Trophoblast cell (in vitro differentiated cells and primary cell): ENCODE measurements at regions not wholly inside any gene's neighbourhood (a gene's known extent, or its start where the extent isn't known, plus 50 kb on each side); places are given as distances from the start of the nearest gene placed in this dataset.
A peak's percentile ranks its signal among the peaks of the same experiment; 100 is the strongest.

Experiments
- DNase-seq, 2 donors: peaks; one replicate each; pipeline ENCODE4 v3.0.0-alpha.2; 2016
- H2AFZ ChIP-seq: 2 replicates; pipeline ENCODE4 v1.6.1; 2013; ENCODE audit warnings: low read length, moderate library complexity, mild to moderate bottlenecking; ENCODE audit not compliant: insufficient read depth, poor library complexity
- H2AK5ac ChIP-seq: 2 replicates; pipeline ENCODE4 v1.6.1; 2013; ENCODE audit warnings: mild to moderate bottlenecking, low read length
- H2BK120ac ChIP-seq: 2 replicates; pipeline ENCODE4 v1.6.1; 2013; ENCODE audit warnings: low read length, mild to moderate bottlenecking, moderate library complexity; ENCODE audit not compliant: insufficient read depth, poor library complexity
- H2BK12ac ChIP-seq: 2 replicates; pipeline ENCODE4 v1.6.1; 2013; ENCODE audit warnings: mild to moderate bottlenecking, low read length, moderate library complexity
- H2BK5ac ChIP-seq: 2 replicates; pipeline ENCODE4 v1.6.1; 2013; ENCODE audit warnings: low read length, low read depth, moderate library complexity, mild to moderate bottlenecking; ENCODE audit not compliant: poor library complexity
- H3K14ac ChIP-seq: 2 replicates; pipeline ENCODE4 v1.6.1; 2013; ENCODE audit warnings: mild to moderate bottlenecking, low read length
- H3K18ac ChIP-seq: 2 replicates; pipeline ENCODE4 v1.6.1; 2013; ENCODE audit warnings: mild to moderate bottlenecking, low read length
- H3K23ac ChIP-seq: 2 replicates; pipeline ENCODE4 v1.6.1; 2013; ENCODE audit warnings: low read length
- H3K27ac ChIP-seq: 2 replicates; pipeline ENCODE4 v1.5.1; 2013; ENCODE audit warnings: low read depth, mild to moderate bottlenecking, inconsistent platforms, low read length, moderate library complexity
- H3K27me3 ChIP-seq: 2 replicates; pipeline ENCODE4 v1.6.1; 2013; ENCODE audit warnings: inconsistent platforms, mild to moderate bottlenecking, low read length, moderate library complexity; ENCODE audit not compliant: insufficient read depth
- H3K36me3 ChIP-seq, 2 experiments: 1 replicate in 1 of 2; 2 replicates in 1 of 2; pipeline ENCODE4 v1.6.1; 2013; ENCODE audit warnings: low read length in 2 of 2, mild to moderate bottlenecking in 2 of 2, moderate library complexity in 1 of 2; ENCODE audit not compliant: insufficient read depth in 2 of 2, control insufficient read depth in 1 of 2
- H3K4ac ChIP-seq: 2 replicates; pipeline ENCODE4 v1.6.1; 2013; ENCODE audit warnings: low read depth, mild to moderate bottlenecking, low read length, moderate library complexity
- H3K4me1 ChIP-seq, 2 experiments: 1 replicate in 1 of 2; 2 replicates in 1 of 2; pipeline ENCODE4 v1.6.1; 2013; ENCODE audit warnings: low read length in 2 of 2, mild to moderate bottlenecking in 2 of 2, moderate library complexity in 1 of 2; ENCODE audit not compliant: insufficient read depth in 2 of 2, control insufficient read depth in 1 of 2
- H3K4me2 ChIP-seq: 2 replicates; pipeline ENCODE4 v1.6.1; 2013; ENCODE audit warnings: inconsistent platforms, mild to moderate bottlenecking, low read length, moderate library complexity
- H3K4me3 ChIP-seq: 2 replicates; pipeline ENCODE4 v1.5.1; 2013; ENCODE audit warnings: mild to moderate bottlenecking, low read depth, low read length, inconsistent platforms
- H3K79me1 ChIP-seq: one replicate; pipeline ENCODE4 v1.6.1; 2013; ENCODE audit warnings: low read length
- H3K79me2 ChIP-seq: 2 replicates; pipeline ENCODE4 v1.6.1; 2013; ENCODE audit warnings: low read length, mild to moderate bottlenecking; ENCODE audit not compliant: control insufficient read depth, insufficient read depth, poor library complexity
- H3K9ac ChIP-seq: 2 replicates; pipeline ENCODE4 v1.6.1; 2013; ENCODE audit warnings: mild to moderate bottlenecking, low read length
- H3K9me3 ChIP-seq: 2 replicates; pipeline ENCODE4 v1.6.1; 2013; ENCODE audit warnings: low read depth, mild to moderate bottlenecking, control low read depth, inconsistent platforms, low read length; ENCODE audit not compliant: insufficient read depth
- H4K12ac ChIP-seq: 2 replicates; pipeline ENCODE4 v1.6.1; 2013; ENCODE audit warnings: low read depth, mild to moderate bottlenecking, low read length, moderate library complexity
- H4K8ac ChIP-seq: 2 replicates; pipeline ENCODE4 v1.6.1; 2013; ENCODE audit warnings: low read depth, mild to moderate bottlenecking, low read length, moderate library complexity
- H4K91ac ChIP-seq: one replicate; pipeline ENCODE4 v1.6.1; 2013; ENCODE audit warnings: low read depth, mild to moderate bottlenecking, low read length, moderate library complexity
- WGBS: extraction: QIAGEN DNeasy Blood & Tissue Kit; methylation state at CpG from one replicate; pipeline ENCODE4 v1.1.7; 2013; ENCODE audit warnings: missing lambda C conversion rate; ENCODE audit not compliant: insufficient read length, insufficient coverage; ENCODE audit errors: extremely low coverage; 5-methylcytosine and 5-hydroxymethylcytosine counted together

- H4K8ac ChIP-seq = no peak overlapping the region
- no peaks in the 10 kb centered on the region for H3K27me3 ChIP-seq
- no peaks in the 10 kb centered on the region for H3K79me2 ChIP-seq
- H2AK5ac ChIP-seq = no peak overlapping the region
- H3K4ac ChIP-seq = no peak overlapping the region
- no peak overlapping the region for H2BK120ac ChIP-seq
- H3K27ac ChIP-seq = no peak overlapping the region
- H3K79me1 ChIP-seq = peaks cover 6% of the 10 kb centered on the region
- peaks cover 5% of the 10 kb centered on the region in 2 experiments for H3K4me1 ChIP-seq
- no peaks in the 10 kb centered on the region for H3K9me3 ChIP-seq
- H3K36me3 ChIP-seq = no peaks in the 10 kb centered on the region
- no peak overlapping the region for H3K4me2 ChIP-seq
- no peak overlapping the region for H2BK12ac ChIP-seq
- H2BK5ac ChIP-seq = no peak overlapping the region
- no peak overlapping the region for H3K14ac ChIP-seq
- DNase-seq = no peak
- no peak overlapping the region for H3K18ac ChIP-seq
- no peak overlapping the region for H4K12ac ChIP-seq
- no peak overlapping the region for H3K9ac ChIP-seq
- H3K23ac ChIP-seq = no peak overlapping the region
- no CpG with 5 or more reads among the region's 1 CpG for WGBS
- no peak overlapping the region for H3K4me3 ChIP-seq
- H2AFZ ChIP-seq = no peak overlapping the region
- H4K91ac ChIP-seq = no peak overlapping the region
These were observed 130.8 kb downstream of the OLFM4 start for GRCh38 chr13:53159431-53159830.

- Histone ChIP-seq H2BK120ac (peak overlapping the region; percentile 85), H3K14ac (peak overlapping the region; percentile 84), H3K4ac (peak overlapping the region; percentile 78), H2AK5ac (peak overlapping the region; percentile 92), H3K4me2 (no peak overlapping the region), H3K18ac (peak overlapping the region; percentile 57), H3K23ac (no peak overlapping the region), H3K36me3 (no peaks in the 10 kb centered on the region), H4K8ac (no peak overlapping the region), H3K9ac (no peak overlapping the region), H2BK5ac (peak overlapping the region; percentile 81), H2BK12ac (peak overlapping the region; percentile 96), H3K4me3 (no peak overlapping the region), H3K79me1 (peaks cover 6% of the 10 kb centered on the region), H3K79me2 (no peaks in the 10 kb centered on the region), H2AFZ (no peak overlapping the region), H4K91ac (peak overlapping the region; percentile 97), H4K12ac (peak overlapping the region; percentile 22), H3K27me3 (no peaks in the 10 kb centered on the region), H3K27ac (peak overlapping the region; percentile 89), H3K4me1 (peaks cover 5% of the 10 kb centered on the region in 2 experiments), H3K9me3 (no peaks in the 10 kb centered on the region)
- WGBS = no CpG with 5 or more reads among the region's 7 CpGs
- no peak for DNase-seq
These were observed 131.6 kb downstream of the OLFM4 start for GRCh38 chr13:53160211-53160610.

GRCh38 chr13:53161251-53161650, 132.6 kb downstream of the OLFM4 start:
- Histone ChIP-seq H2BK5ac (no peak overlapping the region), H3K27me3 (no peaks in the 10 kb centered on the region), H3K36me3 (no peaks in the 10 kb centered on the region), H2BK120ac (no peak overlapping the region), H3K23ac (no peak overlapping the region), H3K9ac (no peak overlapping the region), H3K4me2 (no peak overlapping the region), H2AK5ac (no peak overlapping the region), H3K14ac (no peak overlapping the region), H3K4ac (no peak overlapping the region), H4K91ac (no peak overlapping the region), H2AFZ (no peak overlapping the region), H3K79me1 (peaks cover 6% of the 10 kb centered on the region), H4K8ac (no peak overlapping the region), H3K4me1 (peaks cover 5% of the 10 kb centered on the region in 2 experiments), H3K27ac (peak overlapping the region; percentile 89), H2BK12ac (no peak overlapping the region), H3K18ac (no peak overlapping the region), H3K9me3 (no peaks in the 10 kb centered on the region), H3K4me3 (no peak overlapping the region), H3K79me2 (no peaks in the 10 kb centered on the region), H4K12ac (no peak overlapping the region)
- WGBS = no CpG with 5 or more reads among the region's 1 CpG
- DNase-seq = no peak

GRCh38 chr13:53165261-53165660, 136.6 kb downstream of the OLFM4 start:
- H3K18ac ChIP-seq = no peak overlapping the region
- H3K27ac ChIP-seq = peak overlapping the region; percentile 44
- H3K4ac ChIP-seq = no peak overlapping the region
- no peaks in the 10 kb centered on the region for H3K9me3 ChIP-seq
- H3K4me1 ChIP-seq = peaks cover 8 to 9% of the 10 kb centered on the region in 2 experiments
- H4K8ac ChIP-seq = no peak overlapping the region
- no peak overlapping the region for H2BK120ac ChIP-seq
- no peak for DNase-seq
- no CpG with 5 or more reads among the region's 4 CpGs for WGBS
- peaks cover 7% of the 10 kb centered on the region for H3K79me1 ChIP-seq
- H3K27me3 ChIP-seq = no peaks in the 10 kb centered on the region
- H3K9ac ChIP-seq = no peak overlapping the region
- H3K4me2 ChIP-seq = no peak overlapping the region
- H2BK5ac ChIP-seq = no peak overlapping the region
- H3K14ac ChIP-seq = no peak overlapping the region
- no peak overlapping the region for H4K91ac ChIP-seq
- no peaks in the 10 kb centered on the region for H3K36me3 ChIP-seq
- no peak overlapping the region for H4K12ac ChIP-seq
- H2BK12ac ChIP-seq = no peak overlapping the region
- no peak overlapping the region for H2AK5ac ChIP-seq
- H3K79me2 ChIP-seq = no peaks in the 10 kb centered on the region
- no peak overlapping the region for H2AFZ ChIP-seq
- no peak overlapping the region for H3K23ac ChIP-seq
- H3K4me3 ChIP-seq = no peak overlapping the region
